PC-3 (cell line): ENCODE measurements at regions not wholly inside any gene's neighbourhood (a gene's known extent, or its start where the extent isn't known, plus 50 kb on each side); places are given as distances from the start of the nearest gene placed in this dataset.

Experiments used
- ATAC-seq: fragments of 200-7000 bp; cut with Tn5 transposase; 2 replicates; pipeline ENCODE4 v1.9.1; 2020; ENCODE audit warnings: mild to moderate bottlenecking, moderate library complexity
- BruUV-seq: library from RNA; stranded (reverse); fragments of 400-500 nt; replicated peaks from 2 replicates; lab custom pipeline; 2021; lab: Mats Ljungman, UMichigan
- CTCF ChIA-PET: fragments of 300-600 bp; sonication (Branson Sonifier 250); formaldehyde crosslinking; loops from one replicate; lab custom pipeline; 2022; ENCODE audit warnings: antibody characterized with exemption; lab: Charles Lee
- POLR2A ChIA-PET: fragments of 300-600 bp; sonication (Branson Sonifier 250); formaldehyde crosslinking; loops from one replicate; lab custom pipeline; 2022; ENCODE audit warnings: antibody characterized with exemption; ENCODE audit not compliant: unreplicated experiment; lab: Charles Lee
- DNase-seq: peaks from one replicate; pipeline ENCODE4 v3.0.0-alpha.2; 2015
- H2AFZ ChIP-seq: fragments of 300-600 bp; sonication (generic); 2 replicates; pipeline ENCODE4 v1.6.0; 2016; ENCODE audit warnings: antibody characterized with exemption, low read length
- H3F3A ChIP-seq: fragments of 300-600 bp; sonication (generic); one replicate; pipeline ENCODE4 v1.6.0; 2017; ENCODE audit warnings: antibody characterized with exemption, low read length, control low read depth, mild to moderate bottlenecking; ENCODE audit not compliant: unreplicated experiment
- H3K27ac ChIP-seq: fragments of 300-600 bp; sonication (generic); 2 replicates; pipeline ENCODE4 v1.5.1; 2016; ENCODE audit warnings: mild to moderate bottlenecking, low read length
- H3K27me3 ChIP-seq: fragments of 300-600 bp; sonication (generic); 2 replicates; pipeline ENCODE4 v1.6.1; 2016; ENCODE audit warnings: low read length, mixed read lengths
- H3K36me3 ChIP-seq: fragments of 300-600 bp; sonication (generic); 2 replicates; pipeline ENCODE4 v1.6.1; 2016; ENCODE audit warnings: low read depth, mixed run types, low read length, mixed read lengths
- H3K4me1 ChIP-seq: fragments of 300-600 bp; sonication (generic); 2 replicates; pipeline ENCODE4 v1.5.1; 2016; ENCODE audit warnings: low read length; ENCODE audit not compliant: insufficient read depth
- H3K4me2 ChIP-seq: fragments of 300-600 bp; sonication (generic); 2 replicates; pipeline ENCODE4 v1.6.0; 2016; ENCODE audit warnings: low read length
- H3K4me3 ChIP-seq: fragments of 300-600 bp; sonication (generic); 2 replicates; pipeline ENCODE4 v1.5.1; 2016; ENCODE audit warnings: mild to moderate bottlenecking, low read length, mixed read lengths
- H3K79me2 ChIP-seq: fragments of 300-600 bp; sonication (generic); 2 replicates; pipeline ENCODE4 v1.6.1; 2017; ENCODE audit warnings: low read length, mixed read lengths
- H3K9ac ChIP-seq: fragments of 300-600 bp; sonication (generic); 2 replicates; pipeline ENCODE4 v1.6.0; 2016; ENCODE audit warnings: mild to moderate bottlenecking, low read length
- H3K9me2 ChIP-seq: fragments of 300-600 bp; sonication (generic); replicated peaks from 2 replicates; pipeline ENCODE4 v1.6.1; 2016; ENCODE audit warnings: mixed run types, low read length, mixed read lengths
- H3K9me3 ChIP-seq: fragments of 300-600 bp; sonication (generic); 2 replicates; pipeline ENCODE4 v1.6.1; 2016; ENCODE audit warnings: low read length, mixed read lengths
- H4K20me1 ChIP-seq: fragments of 300-600 bp; sonication (generic); 2 replicates; pipeline ENCODE4 v1.6.1; 2016; ENCODE audit warnings: low read length, mixed read lengths
- EZH2 ChIP-seq: fragments of 300-600 bp; sonication (generic); IDR thresholded peaks from one replicate; pipeline ENCODE4 v1.6.1; 2017; ENCODE audit warnings: antibody characterized with exemption, mild to moderate bottlenecking, low read length; ENCODE audit not compliant: unreplicated experiment
- EZH2phosphoT487 ChIP-seq: fragments of 300-600 bp; sonication (generic); IDR thresholded peaks from 2 replicates; pipeline ENCODE4 v1.6.1; 2018; ENCODE audit warnings: mild to moderate bottlenecking, antibody characterized with exemption, low read length, borderline replicate concordance
- intact Hi-C: fragments of 100-400 bp; cut with micrococcal nuclease; formaldehyde crosslinking; loops from 2 replicates; pipeline ENCODE4 v1.9.0; 2023
- TF ChIP-seq, protein P1 (sequence below): fragments of 300-600 bp; sonication (generic); conservative IDR thresholded peaks from 2 replicates; pipeline ENCODE4 v1.5.1; 2017; ENCODE audit warnings: antibody characterized with exemption, low read depth, mild to moderate bottlenecking, low read length

DNA sequence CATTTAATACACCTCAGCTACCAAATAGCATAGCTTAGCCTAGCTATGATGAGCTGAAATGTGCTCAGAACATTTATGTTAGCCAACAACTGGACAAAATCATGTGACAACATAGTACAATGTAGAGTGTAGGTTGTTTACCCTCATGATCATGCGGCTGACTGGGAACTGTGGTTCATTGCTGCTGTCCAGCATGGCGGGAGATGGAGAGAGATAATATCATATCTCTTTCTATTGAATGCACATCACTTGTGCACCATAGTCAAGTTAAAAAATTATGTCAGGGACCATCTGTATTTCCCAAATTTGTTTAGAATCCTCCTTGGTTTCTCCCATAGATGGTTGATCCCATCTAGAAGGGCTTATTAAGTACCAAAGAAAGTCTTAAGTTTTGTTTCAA, 151.1 kb upstream of the ELL2 start:
- TF ChIP-seq, protein P1, sequence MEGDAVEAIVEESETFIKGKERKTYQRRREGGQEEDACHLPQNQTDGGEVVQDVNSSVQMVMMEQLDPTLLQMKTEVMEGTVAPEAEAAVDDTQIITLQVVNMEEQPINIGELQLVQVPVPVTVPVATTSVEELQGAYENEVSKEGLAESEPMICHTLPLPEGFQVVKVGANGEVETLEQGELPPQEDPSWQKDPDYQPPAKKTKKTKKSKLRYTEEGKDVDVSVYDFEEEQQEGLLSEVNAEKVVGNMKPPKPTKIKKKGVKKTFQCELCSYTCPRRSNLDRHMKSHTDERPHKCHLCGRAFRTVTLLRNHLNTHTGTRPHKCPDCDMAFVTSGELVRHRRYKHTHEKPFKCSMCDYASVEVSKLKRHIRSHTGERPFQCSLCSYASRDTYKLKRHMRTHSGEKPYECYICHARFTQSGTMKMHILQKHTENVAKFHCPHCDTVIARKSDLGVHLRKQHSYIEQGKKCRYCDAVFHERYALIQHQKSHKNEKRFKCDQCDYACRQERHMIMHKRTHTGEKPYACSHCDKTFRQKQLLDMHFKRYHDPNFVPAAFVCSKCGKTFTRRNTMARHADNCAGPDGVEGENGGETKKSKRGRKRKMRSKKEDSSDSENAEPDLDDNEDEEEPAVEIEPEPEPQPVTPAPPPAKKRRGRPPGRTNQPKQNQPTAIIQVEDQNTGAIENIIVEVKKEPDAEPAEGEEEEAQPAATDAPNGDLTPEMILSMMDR = no peak
- TF ChIP-seq EZH2 (no peak), EZH2phosphoT487 (no peak)
- Histone ChIP-seq H3K36me3 (no peaks in the 10 kb centered on the region), H3K9me3 (no peaks in the 10 kb centered on the region), H3K27ac (no peak overlapping the region), H3K9me2 (no peaks in the 10 kb centered on the region), H3K4me2 (no peak overlapping the region), H3K4me1 (peaks cover 7% of the 10 kb centered on the region), H4K20me1 (no peaks in the 10 kb centered on the region), H3K9ac (no peak overlapping the region), H3F3A (no peaks in the 10 kb centered on the region), H3K4me3 (no peak overlapping the region), H3K27me3 (no peaks in the 10 kb centered on the region), H3K79me2 (no peaks in the 10 kb centered on the region), H2AFZ (no peak overlapping the region)
- ChIA-PET POLR2A (no interaction called here), CTCF (no interaction called here)
- intact Hi-C loops = no loop called here
- ATAC-seq = no peak
- no TSS peak for BruUV-seq
- DNase-seq = no peak

DNA sequence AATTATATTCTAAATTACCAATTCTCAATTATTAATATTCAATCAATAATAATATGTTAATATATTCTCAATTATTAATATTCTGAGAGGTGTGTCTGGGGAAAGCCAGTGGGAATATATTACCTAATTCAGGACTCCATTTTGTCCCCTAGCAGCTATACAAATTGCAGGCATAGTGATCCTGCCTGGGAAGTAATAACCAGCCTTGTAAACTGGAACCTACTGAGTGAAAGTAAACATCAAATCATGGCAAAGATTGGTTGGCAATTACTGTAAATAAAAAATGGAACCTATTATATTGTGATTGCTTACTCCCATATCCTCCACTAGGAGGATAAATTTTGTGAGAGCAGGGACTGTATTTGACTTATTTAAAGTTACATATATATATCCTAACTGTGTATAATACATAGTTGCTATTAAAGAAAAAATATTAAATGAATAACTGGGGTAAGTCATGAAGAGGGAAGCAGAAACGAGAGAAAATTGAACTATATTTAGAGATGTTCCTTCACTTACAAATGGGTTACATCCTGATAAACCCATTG, 150.5 kb upstream of the ELL2 start:
- Histone ChIP-seq H3K27me3 (no peaks in the 10 kb centered on the region), H3F3A (no peaks in the 10 kb centered on the region), H3K4me3 (no peak overlapping the region), H3K9ac (no peak overlapping the region), H3K9me2 (no peaks in the 10 kb centered on the region), H3K36me3 (no peaks in the 10 kb centered on the region), H3K4me2 (no peak overlapping the region), H3K9me3 (no peaks in the 10 kb centered on the region), H2AFZ (no peak overlapping the region), H3K27ac (no peak overlapping the region), H3K79me2 (no peaks in the 10 kb centered on the region), H4K20me1 (no peaks in the 10 kb centered on the region), H3K4me1 (peaks cover 7% of the 10 kb centered on the region)
- intact Hi-C loops = no loop called here
- ChIA-PET CTCF (interaction anchor here (0.6 kb wide), 1 partner anchor 34 kb away, joined by 3 read pairs; no protein-coding TSS in a partner anchor), POLR2A (interaction anchor here (0.7 kb wide), 1 partner anchor 161 kb away, joined by 3 read pairs; no protein-coding TSS in a partner anchor)
- DNase-seq (peak; percentile 26), ATAC-seq (peak; percentile 20; the same call in 1 of the 2 replicates)
- BruUV-seq = no TSS peak
- TF ChIP-seq EZH2phosphoT487 (no peak), EZH2 (no peak)
- TF ChIP-seq, protein P1 = no peak

DNA sequence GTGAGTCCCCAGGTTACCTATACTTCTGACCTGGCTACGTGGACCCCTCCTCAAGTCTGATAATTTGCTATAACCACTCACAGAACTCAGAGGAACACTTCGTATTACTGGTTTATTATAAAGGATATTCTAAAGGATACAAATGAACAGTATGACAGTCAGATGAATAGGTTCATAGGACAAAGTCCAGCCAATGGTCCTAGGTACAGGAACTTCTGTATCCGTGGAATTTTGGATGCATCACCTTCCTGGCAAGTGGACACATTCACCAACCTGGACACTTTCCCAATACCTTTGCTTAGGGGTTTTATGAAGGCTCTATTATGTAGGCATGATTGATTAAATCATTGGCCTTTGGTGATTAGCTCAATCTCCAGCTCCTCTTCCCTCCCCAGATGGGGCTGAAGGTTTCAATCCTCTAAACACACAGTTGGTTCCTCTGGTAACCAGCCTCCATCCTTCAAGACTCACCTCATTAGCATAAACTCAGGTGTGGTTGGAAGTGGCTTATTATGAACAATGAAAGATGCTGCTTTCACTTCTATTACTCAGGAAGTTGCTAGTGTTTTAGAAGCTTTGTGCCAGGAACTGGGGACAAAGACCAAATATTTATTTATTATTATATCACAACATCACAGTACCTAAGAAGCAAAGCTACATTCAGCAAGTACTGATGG, 149.6 kb upstream of the ELL2 start:
- TF ChIP-seq EZH2phosphoT487 (no peak), EZH2 (no peak)
- TF ChIP-seq, protein P1 = no peak
- H3K27ac ChIP-seq = no peak overlapping the region
- ATAC-seq (no peak), DNase-seq (no peak)
- POLR2A ChIA-PET = no interaction called here
- BruUV-seq = no TSS peak
- no peaks in the 10 kb centered on the region for H3K9me3 ChIP-seq
- H2AFZ ChIP-seq = no peak overlapping the region
- H3K36me3 ChIP-seq = no peaks in the 10 kb centered on the region
- peaks cover 7% of the 10 kb centered on the region for H3K4me1 ChIP-seq
- H3K4me3 ChIP-seq = no peak overlapping the region
- no peaks in the 10 kb centered on the region for H4K20me1 ChIP-seq
- no peaks in the 10 kb centered on the region for H3K9me2 ChIP-seq
- H3F3A ChIP-seq = no peaks in the 10 kb centered on the region
- no peaks in the 10 kb centered on the region for H3K27me3 ChIP-seq
- no peak overlapping the region for H3K9ac ChIP-seq
- no peak overlapping the region for H3K4me2 ChIP-seq
- intact Hi-C loops = no loop called here
- CTCF ChIA-PET = no interaction called here
- no peaks in the 10 kb centered on the region for H3K79me2 ChIP-seq
